GM19324 (cell line): ENCODE measurements at regions not wholly inside any gene's neighbourhood (a gene's known extent, or its start where the extent isn't known, plus 50 kb on each side); places are given as distances from the start of the nearest gene placed in this dataset.

Experiments
- ATAC-seq: cut with Tn5 transposase; IDR thresholded peaks from one replicate; pipeline ENCODE4 v1.9.1; 2021; ENCODE audit warnings: mild to moderate bottlenecking, moderate library complexity; ENCODE audit not compliant: unreplicated experiment, low FRiP score

DNA sequence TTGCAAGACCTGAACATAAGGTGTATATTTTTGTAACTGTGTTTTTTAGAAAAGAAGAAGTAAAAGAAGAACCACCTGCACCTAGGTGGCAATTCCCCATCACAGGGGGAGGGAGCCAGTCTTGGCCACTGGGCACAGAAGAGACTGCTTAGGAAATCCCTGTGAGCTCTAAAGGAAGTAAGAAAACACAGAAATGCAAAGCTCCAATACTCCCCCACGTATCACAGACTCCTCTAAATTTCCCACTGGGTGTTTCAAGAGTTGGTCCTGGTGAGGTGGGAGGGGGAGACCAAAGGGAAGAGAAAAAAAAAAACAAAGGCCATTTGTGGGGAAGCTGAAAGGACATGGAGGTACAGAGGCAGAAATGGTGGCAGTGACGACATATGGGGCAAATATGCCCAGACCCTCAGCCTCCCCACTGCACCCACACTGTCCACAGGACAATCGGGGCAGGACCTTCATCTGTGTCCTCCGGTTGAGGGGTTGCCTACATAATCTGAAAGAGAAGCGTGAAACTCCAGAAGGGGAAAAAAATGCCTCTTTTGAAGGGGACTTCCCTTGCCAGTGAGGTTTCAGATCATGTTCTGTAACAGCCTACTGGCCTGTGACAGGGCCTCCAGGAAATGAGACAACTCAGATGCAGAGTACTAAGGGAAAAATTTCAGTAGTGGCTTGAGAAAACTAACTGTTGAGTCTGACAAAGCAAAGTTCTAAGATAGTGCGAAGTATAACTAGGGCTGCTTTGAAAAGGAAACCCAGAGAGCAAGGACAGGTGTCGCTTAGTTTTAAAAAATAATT is 226.2 kb upstream of the MARCKS start:
- peak; percentile 63 for ATAC-seq

DNA sequence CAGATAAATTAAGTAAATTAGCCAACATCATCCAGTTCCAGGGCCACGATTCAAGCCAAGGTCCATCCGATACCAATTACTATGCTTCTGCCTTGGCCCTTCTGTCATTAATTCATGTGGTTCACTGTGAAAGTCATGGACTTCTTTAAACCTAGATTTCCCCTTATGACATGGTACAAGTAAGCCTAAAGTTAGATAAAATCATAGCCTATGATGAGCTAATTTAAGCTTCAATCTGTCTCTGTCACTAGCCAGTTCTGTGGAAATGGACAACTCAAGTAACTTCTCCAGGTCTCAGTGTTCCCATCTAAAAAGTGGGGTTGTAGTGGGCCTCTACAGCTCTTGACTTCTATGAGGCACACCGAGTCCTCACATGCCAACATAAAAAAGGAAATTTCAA is 225.5 kb upstream of the MARCKS start:
- no peak for ATAC-seq

DNA sequence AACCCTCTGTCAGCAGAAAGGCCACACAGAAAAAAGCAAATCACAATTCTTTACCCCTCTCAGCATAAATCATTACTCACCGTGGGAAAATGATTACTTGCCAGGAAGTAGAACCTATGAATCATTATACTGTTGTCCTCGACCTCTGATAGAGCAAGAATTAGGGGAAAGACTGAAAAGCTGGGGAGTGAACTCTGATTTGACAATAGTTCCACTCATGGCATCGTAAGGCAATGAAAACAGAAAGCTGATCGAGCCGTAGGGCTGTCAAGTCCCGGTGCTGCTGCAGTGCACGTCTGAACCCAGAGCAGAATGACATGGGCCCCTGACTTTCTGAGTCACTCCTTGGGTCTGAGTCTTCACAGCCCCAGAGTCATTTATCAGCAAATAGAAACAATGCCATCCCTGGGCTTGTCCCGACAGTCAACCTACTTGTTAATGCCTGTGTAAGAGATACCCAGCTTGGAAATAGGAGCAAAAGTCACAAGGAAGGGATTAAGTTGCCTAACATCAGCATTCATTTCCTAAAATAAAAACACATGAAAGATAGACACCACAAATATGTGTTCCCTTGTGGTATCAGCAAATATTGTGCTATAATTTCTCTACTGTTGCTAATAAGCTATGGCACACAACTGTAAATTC is 224.8 kb upstream of the MARCKS start:
- ATAC-seq, result peak; percentile 26

DNA sequence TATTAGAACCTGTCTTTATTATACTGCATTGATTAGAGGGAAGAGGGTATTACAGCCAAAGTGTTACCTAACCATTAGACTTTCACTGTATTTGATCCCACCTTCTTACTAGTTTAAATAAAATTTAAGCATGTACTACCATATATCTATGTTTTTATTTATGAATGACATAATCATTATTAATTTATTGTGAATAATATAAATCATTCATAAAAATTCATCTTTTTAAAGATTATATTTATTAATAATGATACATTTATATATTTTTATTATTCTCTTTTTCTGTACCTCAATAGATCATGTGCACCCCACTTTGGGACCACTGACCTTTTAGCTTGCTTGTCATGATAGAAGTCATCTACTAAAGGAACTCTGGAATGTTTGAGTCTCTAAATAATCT is 223.5 kb upstream of the MARCKS start:
- ATAC-seq, result no peak

DNA sequence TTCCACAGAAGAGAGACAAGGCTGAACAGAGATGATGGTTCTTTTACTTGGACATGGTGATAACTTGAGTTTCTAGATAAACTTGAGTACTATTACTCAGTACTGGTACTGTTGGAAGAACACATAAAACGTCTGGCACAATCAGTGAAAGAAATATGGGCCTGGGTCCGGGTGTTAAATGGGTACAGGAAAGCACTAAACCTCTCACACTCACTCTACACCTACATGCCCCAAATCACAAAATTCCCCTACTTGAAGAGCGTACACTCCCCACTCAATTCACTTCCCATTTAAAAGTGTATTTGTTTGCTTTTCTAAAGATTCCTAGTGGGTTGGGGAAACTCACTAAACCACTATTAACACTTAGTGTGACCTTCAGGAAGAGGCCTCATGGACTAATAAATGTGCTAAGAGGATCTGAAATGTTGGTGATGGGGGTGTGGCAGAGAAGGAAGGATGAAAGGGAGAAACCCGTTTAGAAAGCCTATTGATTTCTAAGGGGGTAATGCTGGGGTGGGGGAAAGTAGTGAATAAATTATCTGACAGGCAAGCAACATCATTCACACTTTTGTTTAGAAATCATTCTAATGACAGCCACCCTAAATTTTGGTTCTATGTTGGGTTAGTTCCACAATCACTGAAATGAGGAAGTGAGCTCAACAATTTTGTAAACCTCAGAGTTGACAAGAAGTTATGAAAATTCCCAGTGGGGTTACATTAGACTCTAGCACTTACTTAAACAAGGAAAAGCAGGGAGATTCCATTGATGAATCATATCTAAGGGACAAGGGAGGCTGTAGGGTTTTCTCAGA is 222.6 kb upstream of the MARCKS start:
- ATAC-seq, result peak; percentile 33

DNA sequence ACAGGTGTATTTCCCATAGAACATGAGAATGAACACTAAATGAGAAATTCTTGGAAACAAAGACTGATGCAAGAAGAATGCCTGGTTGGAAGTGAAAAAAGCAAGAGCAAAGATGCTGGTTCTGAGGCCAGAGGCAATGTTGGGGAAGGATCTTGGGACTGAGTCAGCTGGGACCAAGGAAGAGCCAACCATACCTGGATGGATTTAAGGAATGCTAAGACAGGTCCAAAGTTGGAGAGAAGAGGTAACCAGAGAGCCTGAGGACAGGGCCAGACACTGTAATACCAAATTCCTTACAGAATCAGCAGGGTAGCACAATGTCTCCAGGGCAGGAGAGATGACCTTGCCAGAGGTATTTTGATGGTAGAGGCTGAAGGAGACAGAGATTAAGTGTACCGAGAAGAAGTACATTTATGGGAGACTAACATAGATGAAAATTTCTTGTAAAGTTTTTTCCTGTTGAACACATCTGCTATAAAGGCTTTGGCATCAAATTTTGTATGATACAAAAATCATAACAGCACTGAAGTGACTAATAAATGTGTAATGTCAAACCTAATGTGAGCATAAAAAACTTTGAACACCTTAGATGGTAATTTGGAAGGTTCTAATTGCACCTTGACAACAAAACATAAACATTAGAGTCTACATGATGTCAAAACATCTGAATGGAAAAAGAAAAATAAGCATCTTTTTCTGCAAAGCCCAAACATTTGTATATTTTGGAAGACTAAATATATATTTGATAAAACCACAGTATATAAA is 221.7 kb upstream of the MARCKS start:
- ATAC-seq, result no peak

DNA sequence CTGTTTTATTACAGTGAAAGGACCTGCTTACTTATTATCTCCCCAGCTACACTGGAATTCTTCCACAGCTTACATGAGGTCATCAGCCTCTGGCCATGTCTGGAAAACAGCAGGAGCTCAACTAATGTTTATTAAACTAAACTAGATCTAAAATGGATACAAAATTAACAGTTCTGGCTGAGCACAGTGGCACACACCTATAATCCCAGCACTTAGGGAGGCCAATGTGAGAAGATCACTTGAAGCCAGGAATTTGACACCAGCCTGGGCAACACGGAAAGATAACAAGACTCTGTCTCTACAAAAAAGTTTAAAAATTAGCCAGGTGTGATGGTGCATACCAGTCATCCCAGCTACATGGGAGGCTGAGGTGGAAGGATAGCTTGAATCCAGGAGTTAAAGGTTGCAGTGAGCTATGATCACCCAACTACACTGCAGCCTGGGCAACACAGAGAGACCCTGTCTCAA is 220.8 kb upstream of the MARCKS start:
- no peak for ATAC-seq

DNA sequence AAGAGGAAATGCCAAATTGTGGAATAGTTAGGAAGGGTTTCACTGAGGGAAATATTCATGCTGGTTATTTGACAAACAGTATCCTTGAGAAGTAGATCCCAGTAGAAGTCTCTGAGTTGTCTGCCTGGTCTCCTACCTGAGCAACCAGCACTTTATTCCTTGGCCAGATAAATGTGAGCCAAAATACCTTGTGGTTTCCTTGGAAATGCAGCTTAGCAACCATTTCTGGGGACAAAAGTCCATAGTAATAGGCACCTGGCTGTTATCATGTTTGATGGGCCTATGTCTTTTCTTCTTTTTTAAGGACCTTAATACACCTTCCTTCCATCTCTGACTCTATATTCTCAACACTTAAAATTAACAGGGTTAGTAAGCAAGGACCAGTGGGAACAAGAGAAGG is 217.1 kb upstream of the MARCKS start:
- no peak for ATAC-seq

DNA sequence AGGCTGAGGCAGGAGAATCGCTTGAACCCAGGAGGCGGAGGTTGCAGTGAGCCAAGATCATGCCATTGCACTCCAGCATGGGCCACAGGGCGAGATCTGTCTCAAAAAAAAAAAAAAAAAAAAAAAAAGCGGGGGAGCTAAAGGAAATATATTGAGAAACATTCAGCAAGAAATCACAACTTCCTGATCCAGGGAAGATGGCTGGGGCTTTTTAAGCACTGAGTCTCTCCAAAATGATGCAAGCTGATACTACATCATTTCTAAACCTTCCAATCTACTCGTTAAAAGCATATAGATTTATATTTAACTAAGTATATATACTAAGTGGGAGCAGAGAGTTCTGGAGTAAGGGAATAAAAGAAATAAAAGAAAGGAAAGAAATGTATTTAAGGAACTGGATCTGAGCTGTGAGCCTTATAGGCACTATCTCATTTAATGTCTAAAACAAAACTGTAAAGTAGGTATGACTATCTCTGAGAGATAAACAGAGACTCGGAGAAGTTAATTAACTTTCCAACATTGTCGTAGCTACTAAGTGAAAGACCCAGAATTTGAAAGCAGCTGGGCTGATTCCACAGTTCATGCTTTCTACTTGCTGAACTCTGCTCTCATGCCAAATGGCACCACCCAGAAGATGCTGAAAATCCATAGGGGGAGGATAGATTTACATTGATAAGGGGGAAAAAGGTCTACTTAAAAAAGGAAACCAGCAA is 215.0 kb upstream of the MARCKS start:
- ATAC-seq, result no peak

DNA sequence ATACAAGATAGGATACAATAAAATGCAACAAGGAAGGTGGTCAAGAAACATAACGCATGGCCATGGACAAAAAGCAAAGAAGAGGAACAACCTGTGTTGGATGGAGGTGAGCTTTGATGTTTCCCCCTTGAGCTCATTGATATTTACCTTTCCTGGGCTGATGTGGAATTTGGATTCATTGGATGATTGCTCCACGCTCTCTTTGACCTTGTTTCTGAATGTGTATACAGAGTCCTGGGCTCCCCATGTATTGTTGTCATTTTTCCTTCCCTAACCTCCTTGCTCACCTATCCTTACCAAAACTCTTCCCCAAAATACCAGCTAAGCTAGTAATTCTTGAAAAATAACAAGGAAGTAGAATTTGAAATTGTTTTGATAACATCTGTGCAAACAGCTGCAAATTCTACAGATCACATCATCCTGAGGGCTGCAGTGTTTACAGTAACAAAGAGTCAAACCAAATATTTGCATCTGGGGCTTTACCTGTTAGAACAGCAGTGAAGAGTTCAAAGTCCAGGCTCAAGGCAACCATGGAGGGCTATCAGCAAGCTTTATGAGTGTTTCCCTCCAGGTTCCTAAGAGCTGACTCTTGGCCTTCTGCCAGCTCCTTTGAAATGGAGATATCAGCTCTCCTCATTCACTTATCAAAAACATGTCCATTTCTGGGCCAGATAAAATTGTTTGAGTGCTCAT is 214.3 kb upstream of the MARCKS start:
- peak; percentile 88 for ATAC-seq

DNA sequence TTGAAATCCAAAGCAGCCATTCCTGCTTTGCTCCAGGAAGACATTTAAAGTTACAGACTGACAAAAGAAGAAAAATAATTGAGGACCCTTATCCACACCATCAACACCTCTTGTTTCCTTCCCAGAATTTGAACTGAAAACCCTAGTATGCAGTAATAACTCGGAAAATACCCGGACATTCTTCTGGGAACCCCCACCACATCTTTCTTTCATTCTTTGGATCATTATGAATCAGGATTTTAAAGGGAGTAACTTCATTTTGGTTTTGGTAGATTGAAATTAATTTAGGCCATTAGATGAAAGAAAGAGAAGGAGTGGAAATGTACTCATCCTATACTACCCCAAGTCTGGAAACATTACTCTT is 213.8 kb upstream of the MARCKS start:
- no peak for ATAC-seq

DNA sequence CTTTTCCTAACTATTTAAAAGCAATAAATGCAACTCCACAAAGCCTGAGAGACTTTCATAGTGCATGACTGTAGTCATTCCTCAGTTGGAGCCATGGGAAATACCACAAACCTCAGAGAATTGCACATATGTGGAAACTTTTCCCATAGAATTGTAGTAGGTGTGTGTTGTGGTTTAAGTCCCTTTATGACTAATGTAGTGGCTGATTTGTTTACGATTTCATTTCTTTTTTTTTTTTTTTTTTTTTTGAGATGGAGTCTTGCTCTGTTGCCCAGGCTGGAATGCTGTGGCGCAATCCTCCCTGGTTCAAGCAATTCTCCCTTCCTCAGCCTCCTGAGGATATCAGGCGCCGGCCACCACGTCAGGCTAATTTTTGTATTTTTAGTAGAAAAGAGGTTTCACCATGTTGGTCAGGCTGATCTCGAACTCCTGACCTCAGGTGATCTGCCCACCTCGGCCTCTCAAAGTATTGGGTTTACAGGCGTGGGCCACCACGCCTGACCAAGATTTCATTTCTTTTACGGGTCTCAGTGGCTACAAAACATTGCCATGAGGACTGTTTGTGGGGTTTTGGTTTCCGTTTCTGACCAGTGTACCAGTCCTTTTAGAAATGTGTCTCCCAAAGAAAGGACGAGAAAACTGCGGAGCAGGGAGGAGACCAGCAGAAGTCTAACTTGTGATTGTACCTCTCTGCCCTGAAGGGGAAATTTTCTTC is 212.1 kb upstream of the MARCKS start:
- ATAC-seq, result no peak

DNA sequence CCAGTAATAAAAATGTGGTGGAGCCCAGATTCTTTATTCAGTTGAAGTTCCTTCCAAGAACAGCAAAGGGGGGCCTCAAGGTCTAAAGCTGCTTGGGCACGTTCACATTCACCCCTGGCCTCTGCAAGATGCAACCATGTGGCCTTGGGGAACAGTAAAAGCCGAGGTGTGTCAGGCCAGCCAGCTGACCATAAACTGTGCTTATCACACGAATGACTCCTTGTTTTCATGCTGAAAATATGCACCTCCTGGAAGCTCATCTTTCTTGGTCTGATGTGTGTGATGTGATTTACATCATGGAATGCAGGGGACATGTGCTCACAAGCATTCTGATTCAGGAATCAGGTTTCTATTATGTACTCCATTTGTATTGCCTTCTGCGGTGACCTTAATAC is 211.6 kb upstream of the MARCKS start:
- ATAC-seq, result no peak

DNA sequence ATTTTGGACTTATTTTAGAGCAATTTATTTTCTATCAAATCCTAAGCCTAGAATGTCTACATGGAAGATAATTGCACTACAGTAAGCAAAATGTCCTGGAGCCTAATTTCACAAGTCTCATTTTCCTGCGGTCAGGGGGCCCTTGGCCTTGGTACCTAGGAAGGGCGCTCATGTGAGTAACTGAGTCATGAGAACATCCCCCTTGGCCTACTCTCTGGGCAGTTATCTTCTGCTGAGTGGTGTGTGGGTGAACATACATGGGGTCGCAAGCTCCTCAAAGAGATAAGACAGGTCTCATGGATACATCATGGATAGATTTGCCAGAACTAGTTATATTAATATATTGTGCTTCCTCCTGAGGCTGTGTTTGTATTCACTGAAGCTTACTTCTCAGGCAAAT is 211.2 kb upstream of the MARCKS start:
- ATAC-seq, result no peak

DNA sequence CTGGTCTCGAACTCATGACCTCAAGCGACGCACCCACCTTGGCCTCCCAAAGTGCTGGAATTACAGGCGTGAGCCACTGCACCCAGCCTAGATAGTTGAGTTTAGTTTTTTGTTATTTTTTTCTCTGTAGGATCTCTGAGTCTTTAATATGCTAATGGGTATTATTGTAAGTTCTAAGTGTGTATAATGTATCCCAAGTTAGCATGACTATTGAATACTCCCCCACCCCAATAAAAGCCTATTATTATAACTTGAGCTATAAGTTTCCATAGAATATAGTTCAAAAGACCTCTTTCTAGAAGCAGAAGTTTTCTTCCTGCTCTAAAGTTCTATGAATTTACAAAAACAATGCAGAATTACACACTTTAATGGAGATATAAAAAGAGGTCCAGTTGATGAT is 210.4 kb upstream of the MARCKS start:
- no peak for ATAC-seq

DNA sequence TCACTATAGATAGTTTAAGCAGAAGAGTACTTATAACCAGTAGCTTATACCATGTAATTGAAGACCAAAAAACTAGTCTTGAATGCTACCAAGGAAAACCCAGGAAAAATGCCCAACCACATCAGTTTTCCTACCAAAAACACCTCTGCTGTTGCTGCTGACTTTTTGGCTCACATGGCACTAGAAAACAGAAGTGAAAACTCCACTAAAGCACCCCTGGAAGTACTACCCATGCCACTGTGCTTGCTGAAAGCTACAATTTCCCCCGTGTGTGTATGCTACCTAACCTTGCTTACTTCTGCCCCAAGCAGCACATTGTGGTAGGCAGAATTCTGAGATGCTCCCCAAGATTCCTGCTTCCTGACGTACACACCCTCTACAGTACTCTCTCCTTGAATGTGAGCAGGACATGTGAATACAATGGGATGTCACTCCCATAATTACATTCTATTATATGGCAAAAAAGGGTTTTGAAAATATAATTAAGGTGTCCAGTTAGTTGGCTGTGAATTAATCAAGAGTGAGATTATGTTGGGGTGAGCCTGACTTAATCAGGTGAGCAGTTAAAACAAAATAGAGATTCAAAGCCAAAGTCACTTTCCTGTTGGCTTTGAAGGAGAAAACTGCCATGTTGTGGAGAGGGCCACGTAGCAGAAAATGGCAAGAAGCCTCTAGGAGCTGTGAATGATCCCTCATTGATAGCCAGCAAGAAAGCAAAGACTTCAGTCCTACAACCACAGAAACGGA is 209.8 kb upstream of the MARCKS start:
- ATAC-seq, result peak; percentile 19

DNA sequence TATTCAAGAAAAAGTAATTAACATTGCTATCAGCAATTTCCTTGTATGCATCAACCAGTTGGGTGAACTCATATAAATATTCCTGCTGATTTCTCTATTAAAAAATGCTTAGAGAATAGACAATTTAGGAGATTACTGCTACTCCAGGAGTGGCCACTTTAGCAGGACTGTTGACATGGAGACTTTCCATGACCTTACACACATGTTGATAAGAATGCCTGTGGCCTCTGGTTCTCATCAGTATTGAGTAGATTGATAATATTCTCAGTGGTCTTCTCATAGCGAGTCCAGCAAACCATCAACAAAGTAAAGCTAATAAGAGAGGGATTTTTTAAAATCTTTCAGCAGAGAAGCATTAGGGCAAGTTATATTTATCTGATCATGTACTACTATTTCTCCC is 208.4 kb upstream of the MARCKS start:
- ATAC-seq, result no peak

DNA sequence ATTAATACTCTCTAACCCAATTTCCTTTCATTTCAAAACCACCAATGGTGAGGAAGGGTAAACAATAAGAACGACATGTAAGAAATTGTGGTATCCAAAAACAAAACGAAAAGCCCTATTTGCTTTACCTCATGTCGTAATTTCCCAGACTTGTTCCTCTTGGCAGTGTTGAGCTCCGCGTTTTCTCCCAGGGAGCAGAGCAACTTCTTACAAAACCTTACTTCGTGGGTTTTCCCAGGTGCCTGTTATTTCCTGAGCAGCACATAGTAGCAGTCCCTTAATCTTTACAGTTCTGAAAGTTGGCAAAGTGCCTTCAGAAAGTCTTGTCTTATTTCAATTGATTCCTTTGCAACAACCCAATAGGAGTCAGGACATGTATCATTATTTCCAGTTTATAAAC is 207.9 kb upstream of the MARCKS start:
- no peak for ATAC-seq
